Subcutaneous abdominal adipose tissue (tissue), 5 donors: ENCODE measurements at regions not wholly inside any gene's neighbourhood (a gene's known extent, or its start where the extent isn't known, plus 50 kb on each side); places are given as distances from the start of the nearest gene placed in this dataset.
"Not testable (repeated sequence)": the region's sequence is repeated elsewhere in the genome, so short reads cannot be mapped to it uniquely, and the experiment has no call there.

Experiments used
- H3K27ac ChIP-seq: one replicate; pipeline ENCODE4 v1.7.0; 2013; ENCODE audit warnings: low read depth, mild to moderate bottlenecking, inconsistent platforms, low read length, moderate library complexity
- H3K27me3 ChIP-seq, 5 donors: one replicate each; pipeline ENCODE4 v1.7.0; 2013; ENCODE audit warnings: low read length in 5 of 5, inconsistent platforms in 1 of 5; ENCODE audit not compliant: control insufficient read depth in 5 of 5, insufficient read depth in 4 of 5
- H3K36me3 ChIP-seq, 5 donors: one replicate each; pipeline ENCODE4 v1.7.0; 2013; ENCODE audit warnings: low read length in 5 of 5; ENCODE audit not compliant: control insufficient read depth in 5 of 5, insufficient read depth in 5 of 5
- H3K4me1 ChIP-seq, 5 donors: one replicate each; pipeline ENCODE4 v1.7.0; 2013; ENCODE audit warnings: low read length in 5 of 5, mild to moderate bottlenecking in 3 of 5, moderate library complexity in 1 of 5; ENCODE audit not compliant: control insufficient read depth in 5 of 5, insufficient read depth in 5 of 5
- H3K4me3 ChIP-seq, 5 donors: one replicate each; pipeline ENCODE4 v1.7.0; 2013; ENCODE audit warnings: low read length in 5 of 5, low read depth in 1 of 5
- H3K9ac ChIP-seq, 5 donors: one replicate each; pipeline ENCODE4 v1.7.0; 2013; ENCODE audit warnings: low read length in 5 of 5, mild to moderate bottlenecking in 4 of 5, moderate library complexity in 3 of 5
- H3K9me3 ChIP-seq, 5 donors: one replicate each; pipeline ENCODE4 v1.7.0; 2013; ENCODE audit warnings: low read length in 5 of 5; ENCODE audit not compliant: control insufficient read depth in 5 of 5
- donor health status: healthy.
- donor health status: healthy.
- donor health status: healthy.
- donor health status: healthy.
- donor health status: healthy.

DNA sequence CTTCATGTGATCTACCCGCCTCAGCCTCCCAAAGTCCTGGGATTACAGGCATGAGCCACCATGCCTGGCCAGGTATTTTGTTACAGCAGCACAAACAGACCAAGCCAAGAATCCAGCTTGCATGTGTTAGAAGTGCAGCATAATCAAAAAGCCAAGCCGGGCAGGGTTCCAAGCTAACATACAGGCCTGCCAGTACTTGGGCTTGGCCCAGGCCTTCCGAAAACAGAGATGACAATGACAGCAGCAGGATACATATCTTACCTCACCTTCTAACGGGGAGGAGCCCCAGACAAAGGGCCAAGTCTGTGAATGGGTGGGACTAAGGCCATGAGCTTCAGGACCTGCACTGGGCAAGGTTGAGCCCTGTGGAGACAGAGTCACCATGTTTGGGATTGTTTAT is 91.4 kb upstream of the ZNF462 start:
- Histone ChIP-seq H3K36me3 (no peaks in the 10 kb centered on the region), H3K4me3 (no peak overlapping the region), H3K27ac (no peak overlapping the region), H3K9ac (no peak overlapping the region), H3K4me1 (peaks cover 0 to 44% (median 29%) of the 10 kb centered on the region in 5 donors), H3K27me3 (no peaks in the 10 kb centered on the region), H3K9me3 (no peaks in the 10 kb centered on the region)

DNA sequence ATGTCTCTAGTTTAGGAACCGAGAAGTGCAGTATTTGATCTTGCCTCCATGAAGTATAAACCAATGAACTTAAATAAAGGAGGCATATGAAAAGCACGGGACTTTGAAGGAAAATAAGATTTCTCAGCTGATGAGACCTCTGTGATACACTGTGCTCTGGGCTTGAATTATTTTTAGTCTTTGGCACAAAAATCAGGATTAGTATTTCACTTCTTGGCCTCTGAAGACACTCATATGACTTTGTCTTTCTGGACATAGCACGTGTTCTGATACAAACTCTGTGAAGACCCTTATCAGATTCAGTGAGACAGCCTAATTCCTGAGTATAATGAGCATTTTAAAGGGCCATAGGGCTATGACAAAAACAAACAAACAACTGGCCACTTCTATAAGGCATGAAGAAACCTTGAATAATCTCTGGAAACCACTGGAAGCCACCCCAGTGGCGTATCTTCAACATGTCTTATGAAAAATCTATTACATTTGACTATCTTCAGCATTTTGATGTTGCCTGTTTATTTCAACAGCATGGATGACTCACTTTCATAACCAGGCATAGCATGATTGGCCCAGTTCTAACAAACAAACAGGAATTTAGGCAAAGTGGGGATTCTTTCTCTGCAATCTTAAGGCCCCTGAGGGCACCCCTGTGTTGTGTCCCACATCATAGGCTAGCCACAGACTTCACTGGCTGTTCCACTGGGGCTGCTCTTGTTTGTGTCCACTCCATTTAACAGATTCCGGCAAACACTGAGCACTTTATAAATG is 90.3 kb upstream of the ZNF462 start:
- H3K9ac ChIP-seq: no peak overlapping the region
- no peak overlapping the region for H3K4me3 ChIP-seq
- no peaks in the 10 kb centered on the region for H3K9me3 ChIP-seq
- peaks cover 0 to 41% (median 29%) of the 10 kb centered on the region in 5 donors for H3K4me1 ChIP-seq
- H3K27ac ChIP-seq: peak overlapping the region; percentile 64
- no peaks in the 10 kb centered on the region for H3K27me3 ChIP-seq
- H3K36me3 ChIP-seq: no peaks in the 10 kb centered on the region

DNA sequence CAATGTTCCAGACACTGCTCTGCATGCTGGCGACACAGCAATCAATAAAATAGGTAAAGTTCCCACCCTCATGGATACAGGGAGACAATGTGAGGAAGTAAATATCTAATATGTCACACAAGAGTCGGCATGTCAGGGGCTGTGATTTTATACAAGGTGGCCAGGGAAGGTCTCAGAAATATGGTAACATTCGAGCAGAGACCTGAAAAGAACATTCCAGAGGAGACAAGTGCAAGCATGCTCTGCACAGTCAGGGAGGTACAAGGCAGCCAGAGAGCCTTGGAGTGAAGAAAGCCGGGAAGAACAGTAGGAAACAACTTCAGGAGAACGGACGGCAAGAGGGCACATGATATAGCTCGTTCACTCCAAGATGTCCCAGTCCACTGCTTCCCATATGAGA is 89.2 kb upstream of the ZNF462 start:
- H3K27ac ChIP-seq: no peak overlapping the region
- H3K9me3 ChIP-seq: no peaks in the 10 kb centered on the region
- H3K27me3 ChIP-seq: no peaks in the 10 kb centered on the region
- H3K4me3 ChIP-seq: no peak overlapping the region
- H3K4me1 ChIP-seq: peaks cover 0 to 32% (median 25%) of the 10 kb centered on the region in 5 donors
- H3K36me3 ChIP-seq: no peaks in the 10 kb centered on the region
- no peak overlapping the region for H3K9ac ChIP-seq

DNA sequence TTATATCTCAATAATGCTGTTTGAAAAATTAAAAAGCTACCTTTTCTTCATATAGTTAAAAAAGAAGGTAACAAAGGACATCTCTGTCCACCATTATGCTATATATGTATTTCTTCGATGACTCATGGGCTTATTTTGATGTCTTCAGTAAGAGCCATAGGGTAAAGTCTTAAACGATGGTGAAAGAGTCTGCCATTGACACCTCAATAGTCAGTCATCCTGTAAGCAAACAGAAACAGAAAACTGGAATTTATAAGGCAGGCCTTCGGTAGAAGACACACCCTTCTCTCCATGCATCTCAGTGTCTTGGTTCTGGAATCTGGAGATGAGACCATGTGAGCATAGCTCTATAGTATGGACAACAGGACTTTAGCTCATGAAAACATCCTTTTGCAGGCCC is 87.0 kb upstream of the ZNF462 start:
- H3K9ac ChIP-seq: no peak overlapping the region
- H3K4me3 ChIP-seq: no peak overlapping the region
- H3K27ac ChIP-seq: no peak overlapping the region
- H3K9me3 ChIP-seq: no peaks in the 10 kb centered on the region
- no peaks in the 10 kb centered on the region for H3K36me3 ChIP-seq
- H3K4me1 ChIP-seq: peaks cover 0 to 23% (median 20%) of the 10 kb centered on the region in 5 donors
- no peaks in the 10 kb centered on the region for H3K27me3 ChIP-seq

- Histone ChIP-seq H3K9ac (no peak overlapping the region), H3K4me3 (no peak overlapping the region), H3K4me1 (peaks cover 0 to 4% (median 0%) of the 10 kb centered on the region in 5 donors), H3K9me3 (no peaks in the 10 kb centered on the region), H3K36me3 (no peaks in the 10 kb centered on the region), H3K27me3 (no peaks in the 10 kb centered on the region), H3K27ac (no peak overlapping the region)
These were observed 83.2 kb upstream of the ZNF462 start for GRCh38 chr9:106779796-106780195.

DNA sequence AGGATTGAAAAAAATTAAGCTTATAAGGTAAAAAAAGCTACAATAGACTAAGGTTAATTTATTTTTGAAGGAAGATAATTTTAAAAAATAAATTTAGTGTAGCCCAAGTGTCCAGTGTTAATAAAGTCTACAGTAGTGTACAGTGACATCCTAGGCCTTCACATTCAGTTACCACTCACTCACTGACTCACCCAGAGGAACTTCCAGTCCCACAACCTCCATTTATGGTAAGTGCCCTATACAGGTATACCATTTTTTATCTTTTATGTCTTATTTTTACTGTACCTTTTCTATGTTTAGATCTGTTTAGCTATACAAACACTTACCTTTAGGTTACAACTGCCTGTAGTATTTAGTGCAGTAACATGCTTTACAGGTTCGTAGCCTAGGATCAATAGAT is 79.8 kb upstream of the ZNF462 start:
- H3K27me3 ChIP-seq: no peaks in the 10 kb centered on the region
- no peaks in the 10 kb centered on the region for H3K36me3 ChIP-seq
- H3K4me1 ChIP-seq: peaks cover 0 to 14% (median 6%) of the 10 kb centered on the region in 5 donors
- H3K27ac ChIP-seq: no peak overlapping the region
- no peaks in the 10 kb centered on the region for H3K9me3 ChIP-seq
- no peak overlapping the region for H3K4me3 ChIP-seq
- no peak overlapping the region for H3K9ac ChIP-seq

DNA sequence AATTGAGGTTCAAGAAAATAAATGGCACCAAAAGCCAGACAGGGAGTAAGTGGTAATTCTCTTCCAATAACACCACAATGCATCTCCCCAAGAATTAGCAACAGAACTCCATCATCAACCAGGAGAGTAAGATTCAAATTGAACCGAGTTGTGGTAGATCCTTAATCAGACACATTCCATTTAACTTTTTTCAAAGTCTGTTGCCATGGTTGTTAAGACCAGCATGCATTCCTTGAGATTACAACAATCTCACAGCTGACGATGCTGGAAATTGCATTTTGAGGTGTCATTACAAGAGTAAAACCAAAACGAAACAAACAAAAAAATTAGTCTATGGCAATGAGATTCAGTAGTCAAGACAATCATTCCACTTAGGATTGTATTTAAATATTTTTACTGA is 78.9 kb upstream of the ZNF462 start:
- Histone ChIP-seq H3K4me1 (peaks cover 0 to 14% (median 6%) of the 10 kb centered on the region in 5 donors), H3K36me3 (no peaks in the 10 kb centered on the region), H3K27ac (no peak overlapping the region), H3K27me3 (no peaks in the 10 kb centered on the region), H3K9me3 (no peaks in the 10 kb centered on the region), H3K4me3 (no peak overlapping the region), H3K9ac (no peak overlapping the region)

- no peak overlapping the region for H3K9ac ChIP-seq
- H3K36me3 ChIP-seq: no peaks in the 10 kb centered on the region
- H3K9me3 ChIP-seq: no peaks in the 10 kb centered on the region
- H3K27ac ChIP-seq: no peak overlapping the region
- H3K4me3 ChIP-seq: no peak overlapping the region
- H3K27me3 ChIP-seq: no peaks in the 10 kb centered on the region
- peaks cover 0 to 14% (median 6%) of the 10 kb centered on the region in 5 donors for H3K4me1 ChIP-seq
These were observed 77.8 kb upstream of the ZNF462 start for GRCh38 chr9:106785200-106785599.

DNA sequence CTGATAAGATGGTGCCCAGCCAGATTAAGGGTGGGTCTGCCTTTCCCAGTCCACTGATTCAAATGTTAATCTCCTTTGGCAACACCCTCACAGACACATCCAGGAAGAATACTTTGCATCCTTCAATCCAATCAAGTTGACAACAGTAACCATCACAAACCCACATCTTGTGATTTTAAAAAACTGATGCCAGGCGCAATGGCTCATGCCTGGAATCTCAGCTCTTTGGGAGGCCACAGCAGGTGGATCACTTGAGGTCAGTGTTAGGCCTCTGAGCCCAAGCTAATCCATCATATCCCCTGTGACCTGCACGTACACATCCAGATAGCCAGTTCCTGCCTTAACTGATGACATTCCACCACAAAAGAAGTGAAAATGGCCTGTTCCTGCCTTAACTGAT is 74.9 kb upstream of the ZNF462 start:
- H3K27me3 ChIP-seq, H3K9me3 ChIP-seq, H3K4me3 ChIP-seq, H3K4me1 ChIP-seq, H3K27ac ChIP-seq, H3K36me3 ChIP-seq, H3K9ac ChIP-seq: not testable (repeated sequence)

DNA sequence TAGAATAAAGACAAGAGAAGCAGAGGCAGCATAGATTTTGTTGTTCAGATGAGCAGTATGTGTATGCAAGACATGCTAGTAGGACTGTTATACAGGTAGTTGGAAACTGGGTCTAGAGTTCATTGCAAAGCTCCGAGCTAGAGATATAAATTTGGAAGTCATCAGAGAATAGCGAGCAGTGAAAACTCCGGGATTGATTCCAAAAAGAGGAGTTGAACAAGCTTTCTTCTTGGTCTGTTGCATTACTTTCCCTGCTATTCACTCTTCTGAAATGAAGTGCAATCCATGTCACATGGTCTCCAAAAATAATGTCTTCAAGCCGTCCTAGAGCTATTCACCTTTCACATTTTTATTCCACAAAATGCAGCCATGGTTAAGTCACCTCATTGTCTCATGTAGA is 67.9 kb upstream of the ZNF462 start:
- Histone ChIP-seq H3K4me1 (peaks cover 3 to 25% (median 23%) of the 10 kb centered on the region in 5 donors), H3K9me3 (no peaks in the 10 kb centered on the region), H3K9ac (no peak overlapping the region), H3K27ac (no peak overlapping the region), H3K27me3 (no peaks in the 10 kb centered on the region), H3K4me3 (no peak overlapping the region), H3K36me3 (no peaks in the 10 kb centered on the region)
